ENCODE measurements at regions not wholly inside any gene's neighbourhood (a gene's known extent, or its start where the extent isn't known, plus 50 kb on each side); places are given as distances from the start of the nearest gene placed in this dataset.

GRCh38 chr3:146896711-146897110 lies 291.6 kb upstream of the PLSCR5 start:
- no peak for TF ChIP-seq CTCF (IDR thresholded peaks at IDR 0.05)
- DNase-seq, result no peak
- FAIRE-seq, result no peak
- intact Hi-C loops (cut with DNase I), result no loop called here
- no peak for ATAC-seq
- H3K36me3 ChIP-seq, result no peaks in the 10 kb centered on the region
- no peak overlapping the region for H3K27ac ChIP-seq
- H3K4me3 ChIP-seq, result no peak overlapping the region
- no peaks in the 10 kb centered on the region for H3K27me3 ChIP-seq
- 37 to 68% methylated on average over 4 of the region's 4 CpGs for WGBS, 2 donors
- no peaks in the 10 kb centered on the region for H3K4me1 ChIP-seq
- H3K9me3 ChIP-seq, result no peaks in the 10 kb centered on the region

GRCh38 chr3:146895026-146895749 lies 290.0 kb upstream of the PLSCR5 start:
- TF ChIP-seq CTCF (IDR thresholded peaks at IDR 0.05), result no peak
- FAIRE-seq, result no peak
- H3K9me3 ChIP-seq, result no peaks in the 10 kb centered on the region
- no peak for ATAC-seq
- intact Hi-C loops (cut with DNase I), result no loop called here
- no peak for DNase-seq
- H3K27me3 ChIP-seq, result no peaks in the 10 kb centered on the region
- no peak overlapping the region for H3K4me3 ChIP-seq
- no peaks in the 10 kb centered on the region for H3K4me1 ChIP-seq
- 35 to 46% methylated on average over 4 of the region's 4 CpGs for WGBS, 2 donors
- H3K36me3 ChIP-seq, result no peaks in the 10 kb centered on the region
- no peak overlapping the region for H3K27ac ChIP-seq

GRCh38 chr3:146894406-146894805 lies 289.3 kb upstream of the PLSCR5 start:
- no peaks in the 10 kb centered on the region for H3K36me3 ChIP-seq
- H3K27ac ChIP-seq, result no peak overlapping the region
- H3K4me3 ChIP-seq, result no peak overlapping the region
- DNase-seq (no peak), ATAC-seq (no peak), FAIRE-seq (no peak)
- no peaks in the 10 kb centered on the region for H3K4me1 ChIP-seq
- H3K27me3 ChIP-seq, result no peaks in the 10 kb centered on the region
- TF ChIP-seq CTCF (IDR thresholded peaks at IDR 0.05), result no peak
- intact Hi-C loops (cut with DNase I), result no loop called here
- whole genome bisulfite sequencing, 2 donors, result 73 to 79% methylated on average over 1 of the region's 1 CpG
- no peaks in the 10 kb centered on the region for H3K9me3 ChIP-seq

- TF ChIP-seq CTCF (IDR thresholded peaks at IDR 0.05), result no peak
- no peaks in the 10 kb centered on the region for H3K9me3 ChIP-seq
- no peaks in the 10 kb centered on the region for H3K4me1 ChIP-seq
- H3K27ac ChIP-seq, result no peak overlapping the region
- intact Hi-C loops (cut with DNase I), result no loop called here
- DNase-seq, result no peak
- 79 to 84% methylated on average over 5 of the region's 5 CpGs for WGBS, 2 donors
- no peak overlapping the region for H3K4me3 ChIP-seq
- H3K36me3 ChIP-seq, result no peaks in the 10 kb centered on the region
- FAIRE-seq, result no peak
- ATAC-seq, result no peak
- H3K27me3 ChIP-seq, result no peaks in the 10 kb centered on the region
These were observed 286.9 kb upstream of the PLSCR5 start for GRCh38 chr3:146892041-146892440.

GRCh38 chr3:146889626-146890025 lies 284.5 kb upstream of the PLSCR5 start:
- H3K4me3 ChIP-seq, result no peak overlapping the region
- no peaks in the 10 kb centered on the region for H3K36me3 ChIP-seq
- DNase-seq (no peak), FAIRE-seq (no peak), ATAC-seq (no peak)
- H3K9me3 ChIP-seq, result no peaks in the 10 kb centered on the region
- H3K27ac ChIP-seq, result no peak overlapping the region
- intact Hi-C loops (cut with DNase I), result no loop called here
- H3K4me1 ChIP-seq, result no peaks in the 10 kb centered on the region
- 56 to 75% methylated on average over 1 of the region's 1 CpG for WGBS, 2 donors
- H3K27me3 ChIP-seq, result no peaks in the 10 kb centered on the region
- no peak for TF ChIP-seq CTCF (IDR thresholded peaks at IDR 0.05)
